ENCODE measurements at regions not wholly inside any gene's neighbourhood (a gene's known extent, or its start where the extent isn't known, plus 50 kb on each side); places are given as distances from the start of the nearest gene placed in this dataset.

DNA sequence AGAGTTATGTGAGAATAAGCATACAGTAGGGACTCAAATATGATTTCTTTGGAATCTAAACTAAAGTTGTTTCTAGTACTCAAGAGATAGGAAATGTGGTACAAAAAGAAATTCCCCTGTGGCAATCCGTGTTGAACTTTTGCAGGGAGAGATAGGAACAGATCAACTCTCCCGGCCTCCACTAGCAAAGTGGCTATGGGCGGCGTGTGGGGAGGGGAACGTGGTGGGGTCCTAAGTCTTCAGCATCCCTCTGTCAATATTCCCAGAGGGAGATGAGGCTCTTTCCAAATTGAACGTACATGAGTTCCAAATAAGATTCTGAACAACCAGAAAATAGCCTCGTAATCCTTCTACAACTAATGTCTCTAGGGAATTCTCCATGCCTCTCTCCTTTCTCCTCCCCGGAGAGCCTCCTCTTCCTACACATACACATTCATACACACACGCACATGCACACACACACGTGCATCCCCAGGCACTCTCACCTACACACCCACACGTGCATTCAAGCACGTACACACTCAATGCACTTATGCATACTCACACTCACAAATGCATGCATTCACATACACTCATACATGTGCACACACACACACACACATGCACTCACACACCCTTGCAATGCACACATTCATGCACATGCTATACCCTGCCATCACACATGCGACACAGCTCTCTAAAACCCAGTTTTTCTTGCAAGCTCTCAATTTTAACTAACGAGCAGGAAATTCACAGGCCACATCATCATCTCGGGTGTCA lies 244.8 kb downstream of the MAF start:
- no peaks in the 10 kb centered on the region for H3K9me3 ChIP-seq (ENCODE audit: control insufficient read depth, low read depth, low read length)
- dilution Hi-C loops (cut with MboI; ENCODE audit: extremely low pct_ligation_motif_present, low sequenced_read_pairs), result no loop called here
- TF ChIP-seq CTCF (optimal IDR thresholded peaks at IDR 0.05 in 1 of 3, IDR thresholded peaks at IDR 0.05 in 1 of 3, conservative IDR thresholded peaks at IDR 0.05 in 1 of 3; ENCODE audit: extremely low read depth in 1 of 3, insufficient read depth in 2 of 3, low read length in 3 of 3) (no peak), EZH2 (IDR thresholded peaks at IDR 0.05; ENCODE audit: low read length) (no peak)
- no peak overlapping the region for H3K27ac ChIP-seq (ENCODE audit: control insufficient read depth, insufficient read depth, low read length)
- no peaks in the 10 kb centered on the region for H3K79me2 ChIP-seq (ENCODE audit: control insufficient read depth, insufficient read depth, low read length)
- DNase-seq (ENCODE audit: low read depth, low spot score) (no peak), FAIRE-seq (no peak)
- H4K20me1 ChIP-seq (ENCODE audit: control insufficient read depth, extremely low read depth, insufficient read depth, low read length), result no peaks in the 10 kb centered on the region
- H3K4me2 ChIP-seq (ENCODE audit: control insufficient read depth, extremely low read depth, insufficient read depth, low read depth, low read length), result no peak overlapping the region
- H2AFZ ChIP-seq (ENCODE audit: control insufficient read depth, low read length), result no peak overlapping the region
- H3K4me3 ChIP-seq (ENCODE audit: control insufficient read depth in 2 of 3, extremely low read depth in 1 of 3, insufficient read depth in 2 of 3, low read depth in 1 of 3, low read length in 3 of 3), result no peak overlapping the region
- H3K9me1 ChIP-seq (ENCODE audit: control insufficient read depth, extremely low read depth, insufficient read depth, low read length), result no peaks in the 10 kb centered on the region
- H3K4me1 ChIP-seq (ENCODE audit: control insufficient read depth, extremely low read depth, insufficient read depth, low read length), result peaks cover 4% of the 10 kb centered on the region
- no peaks in the 10 kb centered on the region for H3K36me3 ChIP-seq (ENCODE audit: control insufficient read depth in 2 of 2, extremely low read depth in 1 of 2, insufficient read depth in 2 of 2, low read length in 2 of 2)
- peaks cover 3% of the 10 kb centered on the region for H3K27me3 ChIP-seq (ENCODE audit: control insufficient read depth, extremely low read depth, insufficient read depth, low read length)
- no peak overlapping the region for H3K9ac ChIP-seq (ENCODE audit: control insufficient read depth, extremely low read depth, insufficient read depth, low read length)

GRCh38 chr16:79351927-79352326 lies 248.6 kb downstream of the MAF start:
- no peaks in the 10 kb centered on the region for H3K36me3 ChIP-seq (ENCODE audit: control insufficient read depth in 2 of 2, extremely low read depth in 1 of 2, insufficient read depth in 2 of 2, low read length in 2 of 2)
- no peak overlapping the region for H3K4me3 ChIP-seq (ENCODE audit: control insufficient read depth in 2 of 3, extremely low read depth in 1 of 3, insufficient read depth in 2 of 3, low read depth in 1 of 3, low read length in 3 of 3)
- H3K4me2 ChIP-seq (ENCODE audit: control insufficient read depth, extremely low read depth, insufficient read depth, low read depth, low read length), result no peak overlapping the region
- H3K79me2 ChIP-seq (ENCODE audit: control insufficient read depth, insufficient read depth, low read length), result no peaks in the 10 kb centered on the region
- H3K9me1 ChIP-seq (ENCODE audit: control insufficient read depth, extremely low read depth, insufficient read depth, low read length), result no peaks in the 10 kb centered on the region
- no peaks in the 10 kb centered on the region for H3K4me1 ChIP-seq (ENCODE audit: control insufficient read depth, extremely low read depth, insufficient read depth, low read length)
- DNase-seq (ENCODE audit: low read depth, low spot score) (no peak), FAIRE-seq (no peak)
- no peak overlapping the region for H3K27ac ChIP-seq (ENCODE audit: control insufficient read depth, insufficient read depth, low read length)
- dilution Hi-C loops (cut with MboI; ENCODE audit: extremely low pct_ligation_motif_present, low sequenced_read_pairs), result no loop called here
- H3K27me3 ChIP-seq (ENCODE audit: control insufficient read depth, extremely low read depth, insufficient read depth, low read length), result peaks cover 3% of the 10 kb centered on the region
- TF ChIP-seq EZH2 (IDR thresholded peaks at IDR 0.05; ENCODE audit: low read length) (no peak), CTCF (optimal IDR thresholded peaks at IDR 0.05 in 1 of 3, IDR thresholded peaks at IDR 0.05 in 1 of 3, conservative IDR thresholded peaks at IDR 0.05 in 1 of 3; ENCODE audit: extremely low read depth in 1 of 3, insufficient read depth in 2 of 3, low read length in 3 of 3) (no peak)
- H3K9me3 ChIP-seq (ENCODE audit: control insufficient read depth, low read depth, low read length), result no peaks in the 10 kb centered on the region
- H2AFZ ChIP-seq (ENCODE audit: control insufficient read depth, low read length), result no peak overlapping the region
- H4K20me1 ChIP-seq (ENCODE audit: control insufficient read depth, extremely low read depth, insufficient read depth, low read length), result no peaks in the 10 kb centered on the region
- H3K9ac ChIP-seq (ENCODE audit: control insufficient read depth, extremely low read depth, insufficient read depth, low read length), result no peak overlapping the region

Data from keratinocyte (primary cell).